Liver (tissue), 8 donors: ENCODE measurements at regions not wholly inside any gene's neighbourhood (a gene's known extent, or its start where the extent isn't known, plus 50 kb on each side); places are given as distances from the start of the nearest gene placed in this dataset.

Experiments
- DNase-seq: peaks from one replicate; pipeline ENCODE4 v3.0.0-alpha.2; 2017; ENCODE audit warnings: low spot score
- H3K27ac ChIP-seq, 2 donors: one replicate each; pipeline ENCODE4 v1.7.0; 2013; ENCODE audit warnings: inconsistent platforms in 2 of 2, low read length in 2 of 2, control low read depth in 1 of 2, low read depth in 1 of 2, mild to moderate bottlenecking in 1 of 2
- H3K27me3 ChIP-seq, 4 donors: one replicate each; pipeline versions ENCODE4 v1.6.1 to v1.7.0; 2013; ENCODE audit warnings: low read length in 3 of 4, inconsistent platforms in 1 of 4, mild to moderate bottlenecking in 1 of 4, moderate library complexity in 1 of 4; ENCODE audit not compliant: control insufficient read depth in 4 of 4, insufficient read depth in 4 of 4
- H3K36me3 ChIP-seq, 4 donors: one replicate each; pipeline versions ENCODE4 v1.6.1 to v1.7.0; 2013; ENCODE audit warnings: low read length in 3 of 4, mild to moderate bottlenecking in 3 of 4, low read depth in 1 of 4, moderate library complexity in 1 of 4; ENCODE audit not compliant: control insufficient read depth in 4 of 4, insufficient read depth in 3 of 4
- H3K4me1 ChIP-seq, 4 donors: one replicate each; pipeline versions ENCODE4 v1.6.1 to v1.7.0; 2013; ENCODE audit warnings: low read length in 3 of 4, mild to moderate bottlenecking in 3 of 4, moderate library complexity in 1 of 4; ENCODE audit not compliant: control insufficient read depth in 4 of 4, insufficient read depth in 4 of 4
- H3K4me3 ChIP-seq, 3 donors: one replicate each; pipeline versions ENCODE4 v1.6.1 to v1.7.0; 2013; ENCODE audit warnings: low read length in 3 of 3, control low read depth in 1 of 3, low read depth in 1 of 3, mild to moderate bottlenecking in 1 of 3
- H3K9ac ChIP-seq, 2 donors: one replicate each; pipeline ENCODE4 v1.7.0; 2013; ENCODE audit warnings: low read length in 2 of 2, mild to moderate bottlenecking in 2 of 2, moderate library complexity in 2 of 2, control low read depth in 1 of 2, low read depth in 1 of 2
- H3K9me3 ChIP-seq, 4 donors: one replicate each; pipeline versions ENCODE4 v1.6.1 to v1.7.0; 2013; ENCODE audit warnings: low read length in 3 of 4; ENCODE audit not compliant: control insufficient read depth in 4 of 4
- EGR1 ChIP-seq, 2 donors: IDR thresholded peaks; 2 replicates each; pipeline ENCODE4 v1.6.1; 2016 to 2018; ENCODE audit warnings: antibody characterized with exemption in 2 of 2, low read depth in 2 of 2
- FOXA1 ChIP-seq: IDR thresholded peaks from 2 replicates; pipeline ENCODE4 v1.6.1; 2016; ENCODE audit warnings: antibody characterized with exemption
- FOXA2 ChIP-seq: IDR thresholded peaks from 2 replicates; pipeline ENCODE4 v1.6.1; 2016; ENCODE audit warnings: antibody characterized with exemption
- GABPA ChIP-seq, 2 donors: IDR thresholded peaks in 1 of 2; conservative IDR thresholded peaks in 1 of 2; 2 replicates each; pipeline ENCODE4 v1.6.1; 2016; ENCODE audit warnings: antibody characterized with exemption in 2 of 2, mild to moderate bottlenecking in 1 of 2, moderate library complexity in 1 of 2
- HNF4A ChIP-seq, 2 donors: conservative IDR thresholded peaks; 2 replicates each; pipeline ENCODE4 v1.6.1; 2016; ENCODE audit warnings: antibody characterized with exemption in 2 of 2, mild to moderate bottlenecking in 2 of 2
- HNF4G ChIP-seq: IDR thresholded peaks from 2 replicates; pipeline ENCODE4 v1.6.1; 2016; ENCODE audit warnings: antibody characterized with exemption
- JUND ChIP-seq, 2 donors: IDR thresholded peaks; 2 replicates each; pipeline ENCODE4 v1.6.1; 2016; ENCODE audit warnings: antibody characterized with exemption in 2 of 2
- NR2F2 ChIP-seq: IDR thresholded peaks from 2 replicates; pipeline ENCODE4 v1.6.1; 2016; ENCODE audit warnings: antibody characterized with exemption
- RAD21 ChIP-seq, 2 donors: IDR thresholded peaks; 2 replicates each; pipeline ENCODE4 v1.6.1; 2016; ENCODE audit warnings: antibody characterized with exemption in 2 of 2, mild to moderate bottlenecking in 2 of 2
- RXRA ChIP-seq, 2 donors: IDR thresholded peaks; 2 replicates each; pipeline ENCODE4 v1.6.1; 2017 to 2018; ENCODE audit warnings: antibody characterized with exemption in 2 of 2, mild to moderate bottlenecking in 1 of 2
- SP1 ChIP-seq: IDR thresholded peaks from 2 replicates; pipeline ENCODE4 v1.6.1; 2018; ENCODE audit warnings: antibody characterized with exemption, mild to moderate bottlenecking
- TAF1 ChIP-seq: conservative IDR thresholded peaks from 2 replicates; pipeline ENCODE4 v1.6.1; 2016; ENCODE audit warnings: antibody characterized with exemption, mild to moderate bottlenecking
- YY1 ChIP-seq: IDR thresholded peaks from 2 replicates; pipeline ENCODE4 v1.6.1; 2016; ENCODE audit warnings: antibody characterized with exemption, mild to moderate bottlenecking
- WGBS: extraction: QIAGEN DNeasy Blood & Tissue Kit; methylation state at CpG from one replicate; pipeline ENCODE4 v1.1.7; 2013; 5-methylcytosine and 5-hydroxymethylcytosine counted together
- TF ChIP-seq, protein P1 (sequence below): IDR thresholded peaks from 2 replicates; pipeline ENCODE4 v1.6.1; 2016; ENCODE audit warnings: antibody characterized with exemption
- TF ChIP-seq, protein P2 (sequence below): IDR thresholded peaks from 2 replicates; pipeline ENCODE4 v1.6.1; 2016; ENCODE audit warnings: antibody characterized with exemption
- TF ChIP-seq, protein P3 (sequence below): IDR thresholded peaks from 2 replicates; pipeline ENCODE4 v1.6.1; 2016; ENCODE audit warnings: antibody characterized with exemption
- TF ChIP-seq, protein P4 (sequence below): IDR thresholded peaks from 2 replicates; pipeline ENCODE4 v1.6.1; 2016; ENCODE audit warnings: antibody characterized with exemption, mild to moderate bottlenecking
- TF ChIP-seq, protein P5 (sequence below): fragments of 150-350 bp; IDR thresholded peaks from 2 replicates; pipeline ENCODE4 v1.5.1; 2017; ENCODE audit warnings: improper control_type of control experiment, low read depth, low read length; ENCODE audit not compliant: missing input control
- donor health status: healthy.
- donor health status: healthy.
- donor health status: healthy.
- donor health status: healthy.
- donor health status: healthy.

DNA sequence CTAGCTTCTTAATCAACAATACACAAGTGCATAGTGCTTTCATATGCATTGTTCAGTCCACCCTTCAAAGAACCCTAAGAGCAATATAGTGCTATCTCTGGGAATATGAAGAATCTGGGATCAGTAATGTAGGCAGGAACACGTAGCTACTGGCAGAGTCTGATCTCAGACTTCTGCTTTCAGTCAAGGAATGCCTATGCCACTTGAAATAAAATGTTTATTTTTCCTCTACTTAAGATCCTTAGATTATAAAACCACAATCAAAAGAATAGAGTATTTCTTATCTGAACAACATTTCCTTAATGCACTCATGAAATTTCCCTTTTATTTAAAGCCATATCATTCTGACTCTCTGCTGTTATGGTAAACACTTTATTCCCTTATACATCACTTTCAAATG, 1407.8 kb upstream of the C9orf72 start:
- TF ChIP-seq EGR1 (IDR thresholded peaks at IDR 0.05; ENCODE audit: low read depth in 2 of 2) = no peak
- TF ChIP-seq, protein P1, sequence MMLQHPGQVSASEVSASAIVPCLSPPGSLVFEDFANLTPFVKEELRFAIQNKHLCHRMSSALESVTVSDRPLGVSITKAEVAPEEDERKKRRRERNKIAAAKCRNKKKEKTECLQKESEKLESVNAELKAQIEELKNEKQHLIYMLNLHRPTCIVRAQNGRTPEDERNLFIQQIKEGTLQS = no peak
- no peak for TF ChIP-seq FOXA1
- TF ChIP-seq RXRA (IDR thresholded peaks at IDR 0.05) = no peak
- no peak for TF ChIP-seq NR2F2
- TF ChIP-seq, protein P2, sequence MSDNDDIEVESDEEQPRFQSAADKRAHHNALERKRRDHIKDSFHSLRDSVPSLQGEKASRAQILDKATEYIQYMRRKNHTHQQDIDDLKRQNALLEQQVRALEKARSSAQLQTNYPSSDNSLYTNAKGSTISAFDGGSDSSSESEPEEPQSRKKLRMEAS = no peak
- no peak for TF ChIP-seq TAF1
- no peak for TF ChIP-seq RAD21 (IDR thresholded peaks at IDR 0.05)
- TF ChIP-seq HNF4A (conservative IDR thresholded peaks at IDR 0.05) = no peak
- Histone ChIP-seq H3K27me3 (no peaks in the 10 kb centered on the region), H3K36me3 (no peaks in the 10 kb centered on the region), H3K4me1 (no peaks in the 10 kb centered on the region), H3K9me3 (no peaks in the 10 kb centered on the region), H3K4me3 (no peak overlapping the region), H3K9ac (no peak overlapping the region), H3K27ac (no peak overlapping the region)
- no peak for DNase-seq
- 48% methylated on average over 1 of the region's 1 CpG for WGBS

DNA sequence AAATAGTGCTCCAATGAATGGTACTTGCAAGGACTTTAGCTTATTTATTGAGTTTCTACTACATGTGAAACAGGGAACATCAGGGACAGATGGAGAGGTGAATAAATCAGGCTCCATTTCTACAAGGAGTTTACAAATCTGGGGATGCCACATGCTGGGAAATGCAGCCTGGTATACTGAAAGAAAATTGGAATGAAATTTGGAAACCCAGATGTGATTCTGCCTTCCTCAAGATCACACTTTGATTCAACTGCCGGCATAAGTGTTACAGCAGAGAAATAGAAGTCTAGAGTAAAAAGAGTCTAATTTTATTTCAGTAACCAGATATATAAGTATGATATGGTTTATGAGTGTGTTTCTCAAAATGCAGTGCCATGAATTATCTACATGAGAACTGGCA, 1408.4 kb upstream of the C9orf72 start:
- no peak overlapping the region for H3K9ac ChIP-seq
- WGBS = 84% methylated on average over 1 of the region's 1 CpG
- no peaks in the 10 kb centered on the region for H3K27me3 ChIP-seq
- no peaks in the 10 kb centered on the region for H3K36me3 ChIP-seq
- H3K27ac ChIP-seq = no peak overlapping the region
- H3K9me3 ChIP-seq = no peaks in the 10 kb centered on the region
- no peak for TF ChIP-seq JUND (IDR thresholded peaks at IDR 0.05)
- no peak for TF ChIP-seq YY1
- no peak for TF ChIP-seq HNF4A (conservative IDR thresholded peaks at IDR 0.05)
- TF ChIP-seq, protein P3, sequence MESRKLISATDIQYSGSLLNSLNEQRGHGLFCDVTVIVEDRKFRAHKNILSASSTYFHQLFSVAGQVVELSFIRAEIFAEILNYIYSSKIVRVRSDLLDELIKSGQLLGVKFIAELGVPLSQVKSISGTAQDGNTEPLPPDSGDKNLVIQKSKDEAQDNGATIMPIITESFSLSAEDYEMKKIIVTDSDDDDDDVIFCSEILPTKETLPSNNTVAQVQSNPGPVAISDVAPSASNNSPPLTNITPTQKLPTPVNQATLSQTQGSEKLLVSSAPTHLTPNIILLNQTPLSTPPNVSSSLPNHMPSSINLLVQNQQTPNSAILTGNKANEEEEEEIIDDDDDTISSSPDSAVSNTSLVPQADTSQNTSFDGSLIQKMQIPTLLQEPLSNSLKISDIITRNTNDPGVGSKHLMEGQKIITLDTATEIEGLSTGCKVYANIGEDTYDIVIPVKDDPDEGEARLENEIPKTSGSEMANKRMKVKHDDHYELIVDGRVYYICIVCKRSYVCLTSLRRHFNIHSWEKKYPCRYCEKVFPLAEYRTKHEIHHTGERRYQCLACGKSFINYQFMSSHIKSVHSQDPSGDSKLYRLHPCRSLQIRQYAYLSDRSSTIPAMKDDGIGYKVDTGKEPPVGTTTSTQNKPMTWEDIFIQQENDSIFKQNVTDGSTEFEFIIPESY = no peak
- TF ChIP-seq, protein P4, sequence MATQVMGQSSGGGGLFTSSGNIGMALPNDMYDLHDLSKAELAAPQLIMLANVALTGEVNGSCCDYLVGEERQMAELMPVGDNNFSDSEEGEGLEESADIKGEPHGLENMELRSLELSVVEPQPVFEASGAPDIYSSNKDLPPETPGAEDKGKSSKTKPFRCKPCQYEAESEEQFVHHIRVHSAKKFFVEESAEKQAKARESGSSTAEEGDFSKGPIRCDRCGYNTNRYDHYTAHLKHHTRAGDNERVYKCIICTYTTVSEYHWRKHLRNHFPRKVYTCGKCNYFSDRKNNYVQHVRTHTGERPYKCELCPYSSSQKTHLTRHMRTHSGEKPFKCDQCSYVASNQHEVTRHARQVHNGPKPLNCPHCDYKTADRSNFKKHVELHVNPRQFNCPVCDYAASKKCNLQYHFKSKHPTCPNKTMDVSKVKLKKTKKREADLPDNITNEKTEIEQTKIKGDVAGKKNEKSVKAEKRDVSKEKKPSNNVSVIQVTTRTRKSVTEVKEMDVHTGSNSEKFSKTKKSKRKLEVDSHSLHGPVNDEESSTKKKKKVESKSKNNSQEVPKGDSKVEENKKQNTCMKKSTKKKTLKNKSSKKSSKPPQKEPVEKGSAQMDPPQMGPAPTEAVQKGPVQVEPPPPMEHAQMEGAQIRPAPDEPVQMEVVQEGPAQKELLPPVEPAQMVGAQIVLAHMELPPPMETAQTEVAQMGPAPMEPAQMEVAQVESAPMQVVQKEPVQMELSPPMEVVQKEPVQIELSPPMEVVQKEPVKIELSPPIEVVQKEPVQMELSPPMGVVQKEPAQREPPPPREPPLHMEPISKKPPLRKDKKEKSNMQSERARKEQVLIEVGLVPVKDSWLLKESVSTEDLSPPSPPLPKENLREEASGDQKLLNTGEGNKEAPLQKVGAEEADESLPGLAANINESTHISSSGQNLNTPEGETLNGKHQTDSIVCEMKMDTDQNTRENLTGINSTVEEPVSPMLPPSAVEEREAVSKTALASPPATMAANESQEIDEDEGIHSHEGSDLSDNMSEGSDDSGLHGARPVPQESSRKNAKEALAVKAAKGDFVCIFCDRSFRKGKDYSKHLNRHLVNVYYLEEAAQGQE = no peak
- TF ChIP-seq FOXA2 = no peak
- TF ChIP-seq GABPA (IDR thresholded peaks at IDR 0.05 in 1 of 2, conservative IDR thresholded peaks at IDR 0.05 in 1 of 2) = no peak
- no peak for TF ChIP-seq RAD21 (IDR thresholded peaks at IDR 0.05)
- TF ChIP-seq NR2F2 = no peak
- TF ChIP-seq, protein P1 = no peak
- no peak for TF ChIP-seq HNF4G
- TF ChIP-seq RXRA (IDR thresholded peaks at IDR 0.05) = no peak
- TF ChIP-seq, protein P5, sequence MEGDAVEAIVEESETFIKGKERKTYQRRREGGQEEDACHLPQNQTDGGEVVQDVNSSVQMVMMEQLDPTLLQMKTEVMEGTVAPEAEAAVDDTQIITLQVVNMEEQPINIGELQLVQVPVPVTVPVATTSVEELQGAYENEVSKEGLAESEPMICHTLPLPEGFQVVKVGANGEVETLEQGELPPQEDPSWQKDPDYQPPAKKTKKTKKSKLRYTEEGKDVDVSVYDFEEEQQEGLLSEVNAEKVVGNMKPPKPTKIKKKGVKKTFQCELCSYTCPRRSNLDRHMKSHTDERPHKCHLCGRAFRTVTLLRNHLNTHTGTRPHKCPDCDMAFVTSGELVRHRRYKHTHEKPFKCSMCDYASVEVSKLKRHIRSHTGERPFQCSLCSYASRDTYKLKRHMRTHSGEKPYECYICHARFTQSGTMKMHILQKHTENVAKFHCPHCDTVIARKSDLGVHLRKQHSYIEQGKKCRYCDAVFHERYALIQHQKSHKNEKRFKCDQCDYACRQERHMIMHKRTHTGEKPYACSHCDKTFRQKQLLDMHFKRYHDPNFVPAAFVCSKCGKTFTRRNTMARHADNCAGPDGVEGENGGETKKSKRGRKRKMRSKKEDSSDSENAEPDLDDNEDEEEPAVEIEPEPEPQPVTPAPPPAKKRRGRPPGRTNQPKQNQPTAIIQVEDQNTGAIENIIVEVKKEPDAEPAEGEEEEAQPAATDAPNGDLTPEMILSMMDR = no peak
- TF ChIP-seq EGR1 (IDR thresholded peaks at IDR 0.05; ENCODE audit: low read depth in 2 of 2) = no peak
- TF ChIP-seq, protein P2 = no peak
- no peak for TF ChIP-seq FOXA1
- no peak for TF ChIP-seq TAF1
- no peak for TF ChIP-seq SP1
- H3K4me3 ChIP-seq = no peak overlapping the region
- no peak for DNase-seq
- no peaks in the 10 kb centered on the region for H3K4me1 ChIP-seq
